Gastroesophageal sphincter (tissue), 3 donors: ENCODE measurements at regions not wholly inside any gene's neighbourhood (a gene's known extent, or its start where the extent isn't known, plus 50 kb on each side); places are given as distances from the start of the nearest gene placed in this dataset.

Experiments
- POLR2A ChIP-seq, 2 donors: fragments of 450-650 bp; IDR thresholded peaks; one replicate each; pipeline ENCODE4 v1.6.1; 2017; ENCODE audit warnings: antibody characterized with exemption in 2 of 2, mild to moderate bottlenecking in 2 of 2, moderate library complexity in 1 of 2
- TF ChIP-seq, protein P1 (sequence below), 4 experiments: fragments of 200-600 bp in 2 of 4; fragments of 450-650 bp in 2 of 4; sonication (generic) in 1 of 4; IDR thresholded peaks; one replicate each; pipeline ENCODE4 v1.5.1; 2017 to 2019; ENCODE audit warnings: antibody characterized with exemption in 4 of 4, mild to moderate bottlenecking in 2 of 4, moderate library complexity in 2 of 4

DNA sequence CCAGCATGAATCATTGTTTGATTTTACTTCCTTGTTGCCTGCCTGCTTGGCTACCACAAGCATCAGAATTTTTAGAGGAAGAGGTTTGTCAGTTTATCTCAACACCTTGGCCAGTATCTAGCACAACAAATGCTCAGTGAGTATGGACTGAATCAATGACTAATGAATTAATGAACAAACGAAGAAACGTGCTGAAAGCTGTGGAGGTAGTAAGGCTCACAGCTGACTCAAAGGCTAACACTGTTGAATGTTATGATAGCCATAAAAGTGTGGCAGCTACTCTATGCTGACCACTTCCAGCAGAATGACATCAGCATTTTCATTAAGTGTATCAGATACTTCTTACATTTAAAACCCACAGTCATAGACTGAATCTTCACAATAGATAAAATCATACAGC lies 543.4 kb downstream of the IRS1 start:
- TF ChIP-seq, protein P1, sequence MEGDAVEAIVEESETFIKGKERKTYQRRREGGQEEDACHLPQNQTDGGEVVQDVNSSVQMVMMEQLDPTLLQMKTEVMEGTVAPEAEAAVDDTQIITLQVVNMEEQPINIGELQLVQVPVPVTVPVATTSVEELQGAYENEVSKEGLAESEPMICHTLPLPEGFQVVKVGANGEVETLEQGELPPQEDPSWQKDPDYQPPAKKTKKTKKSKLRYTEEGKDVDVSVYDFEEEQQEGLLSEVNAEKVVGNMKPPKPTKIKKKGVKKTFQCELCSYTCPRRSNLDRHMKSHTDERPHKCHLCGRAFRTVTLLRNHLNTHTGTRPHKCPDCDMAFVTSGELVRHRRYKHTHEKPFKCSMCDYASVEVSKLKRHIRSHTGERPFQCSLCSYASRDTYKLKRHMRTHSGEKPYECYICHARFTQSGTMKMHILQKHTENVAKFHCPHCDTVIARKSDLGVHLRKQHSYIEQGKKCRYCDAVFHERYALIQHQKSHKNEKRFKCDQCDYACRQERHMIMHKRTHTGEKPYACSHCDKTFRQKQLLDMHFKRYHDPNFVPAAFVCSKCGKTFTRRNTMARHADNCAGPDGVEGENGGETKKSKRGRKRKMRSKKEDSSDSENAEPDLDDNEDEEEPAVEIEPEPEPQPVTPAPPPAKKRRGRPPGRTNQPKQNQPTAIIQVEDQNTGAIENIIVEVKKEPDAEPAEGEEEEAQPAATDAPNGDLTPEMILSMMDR (IDR thresholded peaks at IDR 0.05), result no peak
- no peak for TF ChIP-seq POLR2A (IDR thresholded peaks at IDR 0.05)
